ENCODE measurements at regions not wholly inside any gene's neighbourhood (a gene's known extent, or its start where the extent isn't known, plus 50 kb on each side); places are given as distances from the start of the nearest gene placed in this dataset.

GRCh38 chr3:96538186-96538585 is 276.2 kb upstream of the EPHA6 start:
- TF ChIP-seq CTCF (IDR thresholded peaks at IDR 0.05; ENCODE audit: insufficient read depth, low read length, poor library complexity, severe bottlenecking) (no peak), EZH2phosphoT487 (conservative IDR thresholded peaks at IDR 0.05; ENCODE audit: low read length) (no peak)

All from SU-DHL-6 (cell line).